Loucy (cell line): ENCODE measurements at regions not wholly inside any gene's neighbourhood (a gene's known extent, or its start where the extent isn't known, plus 50 kb on each side); places are given as distances from the start of the nearest gene placed in this dataset.

Experiments used
- H2AFZ ChIP-seq: fragments of 200-600 bp; sonication (generic); 2 replicates; pipeline ENCODE4 v1.6.0; 2016; ENCODE audit warnings: antibody characterized with exemption, mild to moderate bottlenecking, low read length, moderate library complexity
- H3F3A ChIP-seq: fragments of 200-600 bp; 2 replicates; pipeline ENCODE4 v1.6.0; 2016; ENCODE audit warnings: antibody characterized with exemption, low read depth, mild to moderate bottlenecking
- H3K27me3 ChIP-seq: fragments of 200-600 bp; sonication (generic); 2 replicates; pipeline ENCODE4 v1.6.1; 2014; ENCODE audit warnings: low read length, mild to moderate bottlenecking; ENCODE audit not compliant: insufficient read depth, poor library complexity, severe bottlenecking
- H3K36me3 ChIP-seq: fragments of 200-600 bp; sonication (generic); 2 replicates; pipeline ENCODE4 v1.6.1; 2016; ENCODE audit warnings: low read length; ENCODE audit not compliant: insufficient read depth
- H3K4me1 ChIP-seq: fragments of 200-600 bp; sonication (generic); 2 replicates; pipeline ENCODE4 v1.5.1; 2014; ENCODE audit warnings: low read length, mild to moderate bottlenecking; ENCODE audit not compliant: insufficient read depth, poor library complexity, severe bottlenecking
- H3K4me2 ChIP-seq: fragments of 200-600 bp; sonication (generic); 2 replicates; pipeline ENCODE4 v1.6.0; 2014; ENCODE audit warnings: antibody characterized with exemption, low read length, low read depth, mild to moderate bottlenecking; ENCODE audit not compliant: poor library complexity, severe bottlenecking
- H3K4me3 ChIP-seq: fragments of 200-600 bp; sonication (generic); 2 replicates; pipeline ENCODE4 v1.5.1; 2014; ENCODE audit warnings: low read length, mild to moderate bottlenecking, mixed read lengths; ENCODE audit not compliant: poor library complexity, severe bottlenecking
- H3K79me2 ChIP-seq: fragments of 200-600 bp; sonication (generic); 2 replicates; pipeline ENCODE4 v1.6.1; 2014; ENCODE audit warnings: low read length; ENCODE audit not compliant: insufficient read depth
- H3K9ac ChIP-seq: fragments of 200-600 bp; sonication (generic); 2 replicates; pipeline ENCODE4 v1.6.0; 2014; ENCODE audit warnings: mild to moderate bottlenecking, low read depth, low read length, moderate library complexity; ENCODE audit not compliant: poor library complexity, severe bottlenecking
- H3K9me2 ChIP-seq: fragments of 200-600 bp; sonication (generic); replicated peaks from 2 replicates; pipeline ENCODE4 v1.6.1; 2016; ENCODE audit warnings: low read depth, low read length, mixed read lengths
- H3K9me3 ChIP-seq: fragments of 200-600 bp; sonication (generic); 2 replicates; pipeline ENCODE4 v1.6.1; 2014; ENCODE audit warnings: mild to moderate bottlenecking, antibody characterized with exemption, low read length, low read depth; ENCODE audit not compliant: insufficient read depth
- H4K20me1 ChIP-seq: fragments of 200-600 bp; sonication (generic); 2 replicates; pipeline ENCODE4 v1.6.0; 2014; ENCODE audit warnings: antibody characterized with exemption, low read length, mild to moderate bottlenecking; ENCODE audit not compliant: insufficient read depth, poor library complexity, severe bottlenecking
- CTCF ChIP-seq: fragments of 200-600 bp; sonication (generic); conservative IDR thresholded peaks from 2 replicates; pipeline ENCODE4 v1.5.1; 2014; ENCODE audit warnings: mild to moderate bottlenecking, antibody characterized with exemption, low read length
- EZH2phosphoT487 ChIP-seq: fragments of 200-600 bp; IDR thresholded peaks from 2 replicates; pipeline ENCODE4 v1.6.1; 2018; ENCODE audit warnings: antibody characterized with exemption, mild to moderate bottlenecking, moderate library complexity, borderline replicate concordance

GRCh38 chr6:11428371-11428770 is 109.2 kb upstream of the TMEM170B start:
- H3K9ac ChIP-seq: no peak overlapping the region
- peak overlapping the region; percentile 61 for H2AFZ ChIP-seq
- H3K9me3 ChIP-seq: no peaks in the 10 kb centered on the region
- H3F3A ChIP-seq: no peaks in the 10 kb centered on the region
- no peaks in the 10 kb centered on the region for H3K79me2 ChIP-seq
- no peaks in the 10 kb centered on the region for H3K9me2 ChIP-seq
- H3K36me3 ChIP-seq: no peaks in the 10 kb centered on the region
- H3K4me1 ChIP-seq: peaks cover 21% of the 10 kb centered on the region
- TF ChIP-seq EZH2phosphoT487 (no peak), CTCF (no peak)
- no peaks in the 10 kb centered on the region for H3K27me3 ChIP-seq
- H3K4me3 ChIP-seq: no peak overlapping the region
- peak overlapping the region; percentile 11 for H3K4me2 ChIP-seq
- no peaks in the 10 kb centered on the region for H4K20me1 ChIP-seq

GRCh38 chr6:11427723-11428245 is 109.8 kb upstream of the TMEM170B start:
- Histone ChIP-seq H3K36me3 (no peaks in the 10 kb centered on the region), H3K9ac (no peak overlapping the region)

GRCh38 chr6:11427091-11427722 is 110.3 kb upstream of the TMEM170B start:
- H3K4me2 ChIP-seq: no peak overlapping the region
- no peaks in the 10 kb centered on the region for H3K79me2 ChIP-seq
- no peak overlapping the region for H3K4me3 ChIP-seq
- H3K36me3 ChIP-seq: no peaks in the 10 kb centered on the region
- TF ChIP-seq CTCF: no peak
- no peak for TF ChIP-seq EZH2phosphoT487
- no peak overlapping the region for H3K9ac ChIP-seq
- H3K4me1 ChIP-seq: peaks cover 21% of the 10 kb centered on the region
- H3K9me3 ChIP-seq: no peaks in the 10 kb centered on the region
- no peaks in the 10 kb centered on the region for H3K9me2 ChIP-seq
- H3F3A ChIP-seq: no peaks in the 10 kb centered on the region
- H4K20me1 ChIP-seq: no peaks in the 10 kb centered on the region
- H3K27me3 ChIP-seq: no peaks in the 10 kb centered on the region
- H2AFZ ChIP-seq: no peak overlapping the region

More at GRCh38 chr6:11427723-11428245, 109.8 kb upstream of the TMEM170B start:
- no peaks in the 10 kb centered on the region for H4K20me1 ChIP-seq
- peak overlapping the region; percentile 61 for H2AFZ ChIP-seq
- H3K4me3 ChIP-seq: no peak overlapping the region
- no peaks in the 10 kb centered on the region for H3K9me3 ChIP-seq
- no peaks in the 10 kb centered on the region for H3K79me2 ChIP-seq
- peaks cover 21% of the 10 kb centered on the region for H3K4me1 ChIP-seq
- H3K27me3 ChIP-seq: no peaks in the 10 kb centered on the region
- H3K4me2 ChIP-seq: no peak overlapping the region
- H3K9me2 ChIP-seq: no peaks in the 10 kb centered on the region
- TF ChIP-seq EZH2phosphoT487: no peak
- TF ChIP-seq CTCF: no peak
- no peaks in the 10 kb centered on the region for H3F3A ChIP-seq
